BJ (cell line): ENCODE measurements at regions not wholly inside any gene's neighbourhood (a gene's known extent, or its start where the extent isn't known, plus 50 kb on each side); places are given as distances from the start of the nearest gene placed in this dataset.
A peak's percentile ranks its signal among the peaks of the same experiment; 100 is the strongest.

Experiments
- CTCF ChIA-PET: fragments of 350-600 bp; formaldehyde crosslinking; extraction: SDS; loops from one replicate; lab custom pipeline; 2021; ENCODE audit warnings: antibody characterized with exemption, inconsistent platforms; lab: Yijun Ruan, JAX
- POLR2A ChIA-PET: fragments of 300-600 bp; sonication (Branson Sonifier 250); formaldehyde crosslinking; extraction: SDS; loops from one replicate; lab custom pipeline; 2021; ENCODE audit warnings: antibody characterized with exemption; lab: Charles Lee
- DNase-seq: peaks from one replicate; pipeline ENCODE4 v3.0.0-alpha.2; 2011; ENCODE audit warnings: low read depth
- H3K27me3 ChIP-seq: 2 replicates; pipeline ENCODE4 v1.6.0; 2011; ENCODE audit warnings: low read length; ENCODE audit not compliant: control insufficient read depth, insufficient read depth
- H3K36me3 ChIP-seq: 2 replicates; pipeline ENCODE4 v1.5.1; 2011; ENCODE audit warnings: low read length; ENCODE audit not compliant: control insufficient read depth, insufficient read depth
- H3K4me3 ChIP-seq: 2 replicates; pipeline ENCODE4 v1.5.1; 2011; ENCODE audit warnings: low read depth, mild to moderate bottlenecking, control low read depth, low read length
- TF ChIP-seq, protein P1 (sequence below): IDR thresholded peaks from 2 replicates; pipeline ENCODE4 v1.5.1; 2011; ENCODE audit warnings: low read depth, mild to moderate bottlenecking, control low read depth, inconsistent platforms, low read length, moderate library complexity; ENCODE audit not compliant: insufficient read depth

DNA sequence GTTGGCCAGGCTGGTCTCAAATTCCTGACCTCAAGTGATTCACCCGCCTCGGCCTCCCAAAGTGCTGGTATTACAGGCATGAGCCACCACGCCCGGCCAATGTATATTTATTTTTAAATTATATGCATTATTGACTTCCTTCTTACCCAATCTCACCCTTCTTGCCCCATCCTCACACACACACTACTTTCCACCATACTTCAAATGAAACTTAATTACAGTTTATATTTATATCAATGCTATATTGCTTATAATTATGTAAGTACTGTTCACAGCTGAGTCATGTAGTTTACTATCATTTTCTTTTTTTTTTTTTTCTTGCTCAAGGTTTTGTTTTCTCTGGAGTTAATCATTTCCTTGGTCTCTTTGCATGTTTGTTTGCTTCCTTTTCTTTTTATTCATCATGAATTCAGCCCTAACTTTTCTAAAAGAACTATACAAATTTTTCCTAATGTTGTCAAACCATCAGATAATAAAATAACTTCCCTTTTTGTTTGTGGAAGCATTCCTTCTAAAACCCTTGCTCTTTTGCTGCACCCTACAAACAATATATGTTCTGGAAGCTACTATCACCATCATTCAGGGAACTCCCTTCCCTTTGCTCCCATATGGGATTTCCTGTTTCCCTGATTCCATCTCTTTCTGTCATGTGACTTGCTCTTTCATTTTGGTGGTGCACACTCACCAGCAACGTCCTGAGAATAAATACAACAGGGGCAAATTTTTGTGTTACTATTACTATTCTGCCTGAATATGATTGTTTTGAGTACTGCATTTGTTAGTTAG, 201.7 kb upstream of the SASH1 start:
- no peak for DNase-seq
- ChIA-PET CTCF (interaction anchor here (1.6 kb wide), 1 partner anchor 112 kb away, joined by 3 read pairs; no protein-coding TSS in a partner anchor), POLR2A (no interaction called here)
- TF ChIP-seq, protein P1, sequence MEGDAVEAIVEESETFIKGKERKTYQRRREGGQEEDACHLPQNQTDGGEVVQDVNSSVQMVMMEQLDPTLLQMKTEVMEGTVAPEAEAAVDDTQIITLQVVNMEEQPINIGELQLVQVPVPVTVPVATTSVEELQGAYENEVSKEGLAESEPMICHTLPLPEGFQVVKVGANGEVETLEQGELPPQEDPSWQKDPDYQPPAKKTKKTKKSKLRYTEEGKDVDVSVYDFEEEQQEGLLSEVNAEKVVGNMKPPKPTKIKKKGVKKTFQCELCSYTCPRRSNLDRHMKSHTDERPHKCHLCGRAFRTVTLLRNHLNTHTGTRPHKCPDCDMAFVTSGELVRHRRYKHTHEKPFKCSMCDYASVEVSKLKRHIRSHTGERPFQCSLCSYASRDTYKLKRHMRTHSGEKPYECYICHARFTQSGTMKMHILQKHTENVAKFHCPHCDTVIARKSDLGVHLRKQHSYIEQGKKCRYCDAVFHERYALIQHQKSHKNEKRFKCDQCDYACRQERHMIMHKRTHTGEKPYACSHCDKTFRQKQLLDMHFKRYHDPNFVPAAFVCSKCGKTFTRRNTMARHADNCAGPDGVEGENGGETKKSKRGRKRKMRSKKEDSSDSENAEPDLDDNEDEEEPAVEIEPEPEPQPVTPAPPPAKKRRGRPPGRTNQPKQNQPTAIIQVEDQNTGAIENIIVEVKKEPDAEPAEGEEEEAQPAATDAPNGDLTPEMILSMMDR, result no peak
- Histone ChIP-seq H3K27me3 (no peaks in the 10 kb centered on the region), H3K4me3 (no peak overlapping the region), H3K36me3 (no peaks in the 10 kb centered on the region)

DNA sequence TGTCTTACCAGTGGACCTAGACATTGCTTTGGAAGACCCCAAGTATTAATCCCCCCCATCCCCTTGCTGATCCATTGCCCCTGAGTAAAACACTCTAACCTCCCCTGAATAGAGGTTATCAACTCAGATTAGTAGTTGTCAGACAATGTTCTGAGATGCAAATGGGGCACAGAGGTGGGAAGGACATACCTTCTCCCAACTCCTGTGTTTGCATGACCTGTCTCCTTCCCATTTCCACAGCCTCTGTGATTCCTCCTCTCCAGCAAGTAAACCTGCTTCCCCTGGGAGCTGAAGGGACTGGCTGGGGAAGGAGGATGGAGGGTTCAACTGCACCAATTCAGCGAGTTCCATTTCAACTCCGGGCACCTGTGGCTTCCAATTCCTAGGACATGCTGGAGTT, 199.8 kb upstream of the SASH1 start:
- Histone ChIP-seq H3K4me3 (no peak overlapping the region), H3K36me3 (no peaks in the 10 kb centered on the region), H3K27me3 (no peaks in the 10 kb centered on the region)
- ChIA-PET CTCF (interaction anchor here (1.1 to 2.0 kb wide), 3 partner anchors 11 to 110 kb away, joined by 3 to 5 read pairs (median 4); no protein-coding TSS in a partner anchor), POLR2A (no interaction called here)
- no peak for DNase-seq
- TF ChIP-seq, protein P1, result no peak

- DNase-seq, result no peak
- no peak overlapping the region for H3K4me3 ChIP-seq
- TF ChIP-seq, protein P1, result no peak
- ChIA-PET CTCF (interaction anchor here (1.1 to 2.0 kb wide), 3 partner anchors 9 to 14 kb away, joined by 4 to 5 read pairs (median 4); no protein-coding TSS in a partner anchor), POLR2A (no interaction called here)
- H3K27me3 ChIP-seq, result no peaks in the 10 kb centered on the region
- H3K36me3 ChIP-seq, result no peaks in the 10 kb centered on the region
These were observed 198.9 kb upstream of the SASH1 start for GRCh38 chr6:148143771-148144170.

GRCh38 chr6:148144917-148145521, 197.6 kb upstream of the SASH1 start:
- TF ChIP-seq, protein P1, result peak; percentile 87

More at GRCh38 chr6:148144917-148145521, 197.6 kb upstream of the SASH1 start:
- Histone ChIP-seq H3K4me3 (no peak overlapping the region), H3K27me3 (no peaks in the 10 kb centered on the region), H3K36me3 (no peaks in the 10 kb centered on the region)
- ChIA-PET CTCF (interaction anchor here (0.6 to 1.5 kb wide), 7 partner anchors 10 to 638 kb away, joined by 3 to 5 read pairs (median 4); no protein-coding TSS in a partner anchor), POLR2A (no interaction called here)
- DNase-seq, result no peak
